OCI-LY3 (cell line): ENCODE measurements at regions not wholly inside any gene's neighbourhood (a gene's known extent, or its start where the extent isn't known, plus 50 kb on each side); places are given as distances from the start of the nearest gene placed in this dataset.

Experiments
- H2AFZ ChIP-seq: fragments of 200-600, 300-600 bp; shearing (Covaris generic); 2 replicates; pipeline ENCODE4 v1.6.0; 2014; ENCODE audit warnings: antibody characterized with exemption, low read depth, low read length
- H3K27ac ChIP-seq: fragments of 200-600, 300-600 bp; sonication (generic); 2 replicates; pipeline ENCODE4 v1.5.1; 2014; ENCODE audit warnings: mild to moderate bottlenecking, low read length, moderate library complexity, mixed read lengths
- H3K27me3 ChIP-seq: fragments of 200-600, 300-600 bp; sonication (generic); 2 replicates; pipeline ENCODE4 v1.6.1; 2014; ENCODE audit warnings: low read depth, low read length, mixed read lengths
- H3K36me3 ChIP-seq: fragments of 200-600, 300-600 bp; sonication (generic); replicated peaks from 2 replicates; pipeline ENCODE3; 2014; ENCODE audit warnings: low read depth, low read length, mixed read lengths
- H3K4me1 ChIP-seq: fragments of 300-600, 200-600 bp; sonication (generic); 2 replicates; pipeline ENCODE4 v1.6.1; 2014; ENCODE audit warnings: low read length, mixed read lengths
- H3K4me2 ChIP-seq: fragments of 200-600, 300-600 bp; sonication (generic); 2 replicates; pipeline ENCODE4 v1.6.1; 2014; ENCODE audit warnings: low read length, mixed read lengths
- H3K4me3 ChIP-seq: fragments of 300-600, 200-600 bp; sonication (generic); 2 replicates; pipeline ENCODE4 v1.5.1; 2014; ENCODE audit warnings: antibody characterized with exemption, mild to moderate bottlenecking, low read length, moderate library complexity
- H3K79me2 ChIP-seq: fragments of 300-600, 200-600 bp; shearing (Covaris generic); 2 replicates; pipeline ENCODE4 v1.6.1; 2014; ENCODE audit warnings: mild to moderate bottlenecking, low read length, mixed read lengths
- H3K9ac ChIP-seq: fragments of 300-600, 200-600 bp; shearing (Covaris generic); 2 replicates; pipeline ENCODE4 v1.6.0; 2014; ENCODE audit warnings: mild to moderate bottlenecking, low read length, moderate library complexity
- H3K9me3 ChIP-seq: fragments of 200-600, 300-600 bp; shearing (Covaris generic); 2 replicates; pipeline ENCODE4 v1.6.1; 2014; ENCODE audit warnings: low read length, mixed read lengths; ENCODE audit not compliant: insufficient read depth
- H4K20me1 ChIP-seq: fragments of 200-600, 300-600 bp; sonication (generic); 2 replicates; pipeline ENCODE4 v1.6.1; 2016; ENCODE audit warnings: low read length, mixed read lengths; ENCODE audit not compliant: insufficient read depth
- EZH2phosphoT487 ChIP-seq: fragments of 200-600 bp; shearing (Covaris generic); IDR thresholded peaks from 2 replicates; pipeline ENCODE4 v1.6.1; 2018; ENCODE audit warnings: antibody characterized with exemption, mixed run types, low read depth
- TF ChIP-seq, protein P1 (sequence below): fragments of 200-600, 300-600 bp; sonication (generic); IDR thresholded peaks from 2 replicates; pipeline ENCODE4 v1.5.1; 2014; ENCODE audit warnings: antibody characterized with exemption, low read length, low read depth

GRCh38 chr17:49914664-49915063 lies 54.3 kb upstream of the DLX4 start:
- no peaks in the 10 kb centered on the region for H3K9me3 ChIP-seq
- H3K9ac ChIP-seq, result no peak overlapping the region
- H3K4me1 ChIP-seq, result no peaks in the 10 kb centered on the region
- H3K4me2 ChIP-seq, result no peak overlapping the region
- H3K79me2 ChIP-seq, result no peaks in the 10 kb centered on the region
- no peak overlapping the region for H3K27ac ChIP-seq
- no peaks in the 10 kb centered on the region for H3K36me3 ChIP-seq
- H3K27me3 ChIP-seq, result peaks cover 30% of the 10 kb centered on the region
- no peak overlapping the region for H3K4me3 ChIP-seq
- H2AFZ ChIP-seq, result no peak overlapping the region
- TF ChIP-seq, protein P1, sequence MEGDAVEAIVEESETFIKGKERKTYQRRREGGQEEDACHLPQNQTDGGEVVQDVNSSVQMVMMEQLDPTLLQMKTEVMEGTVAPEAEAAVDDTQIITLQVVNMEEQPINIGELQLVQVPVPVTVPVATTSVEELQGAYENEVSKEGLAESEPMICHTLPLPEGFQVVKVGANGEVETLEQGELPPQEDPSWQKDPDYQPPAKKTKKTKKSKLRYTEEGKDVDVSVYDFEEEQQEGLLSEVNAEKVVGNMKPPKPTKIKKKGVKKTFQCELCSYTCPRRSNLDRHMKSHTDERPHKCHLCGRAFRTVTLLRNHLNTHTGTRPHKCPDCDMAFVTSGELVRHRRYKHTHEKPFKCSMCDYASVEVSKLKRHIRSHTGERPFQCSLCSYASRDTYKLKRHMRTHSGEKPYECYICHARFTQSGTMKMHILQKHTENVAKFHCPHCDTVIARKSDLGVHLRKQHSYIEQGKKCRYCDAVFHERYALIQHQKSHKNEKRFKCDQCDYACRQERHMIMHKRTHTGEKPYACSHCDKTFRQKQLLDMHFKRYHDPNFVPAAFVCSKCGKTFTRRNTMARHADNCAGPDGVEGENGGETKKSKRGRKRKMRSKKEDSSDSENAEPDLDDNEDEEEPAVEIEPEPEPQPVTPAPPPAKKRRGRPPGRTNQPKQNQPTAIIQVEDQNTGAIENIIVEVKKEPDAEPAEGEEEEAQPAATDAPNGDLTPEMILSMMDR, result no peak
- TF ChIP-seq EZH2phosphoT487, result no peak
- H4K20me1 ChIP-seq, result no peaks in the 10 kb centered on the region

DNA sequence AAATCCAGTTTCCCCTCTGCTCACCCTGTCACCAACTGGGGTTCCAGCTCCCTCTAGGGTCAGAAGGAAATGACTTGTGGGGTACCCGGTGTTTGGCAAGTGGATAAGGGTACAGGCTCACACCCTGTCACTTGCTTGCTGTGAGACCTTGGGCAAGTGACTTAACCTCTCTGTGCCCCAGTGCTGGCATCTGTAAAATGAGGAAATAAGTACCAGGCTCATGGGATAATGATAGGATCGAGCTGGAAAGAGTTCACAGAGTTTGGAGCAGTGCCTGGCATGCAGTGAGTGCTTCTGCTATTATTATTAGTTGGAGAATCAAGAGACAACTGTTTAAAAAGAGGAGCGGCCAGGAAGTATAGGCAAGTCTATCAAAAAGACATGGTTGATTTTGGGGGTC lies 53.7 kb upstream of the DLX4 start:
- Histone ChIP-seq H3K27me3 (peaks cover 30% of the 10 kb centered on the region), H4K20me1 (no peaks in the 10 kb centered on the region), H2AFZ (no peak overlapping the region), H3K27ac (no peak overlapping the region), H3K4me3 (no peak overlapping the region), H3K4me1 (no peaks in the 10 kb centered on the region), H3K9ac (no peak overlapping the region), H3K36me3 (no peaks in the 10 kb centered on the region), H3K4me2 (no peak overlapping the region), H3K9me3 (no peaks in the 10 kb centered on the region), H3K79me2 (no peaks in the 10 kb centered on the region)
- TF ChIP-seq EZH2phosphoT487, result no peak
- TF ChIP-seq, protein P1, result no peak

- Histone ChIP-seq H3K27ac (no peak overlapping the region), H3K79me2 (no peaks in the 10 kb centered on the region), H3K36me3 (no peaks in the 10 kb centered on the region), H3K4me1 (no peaks in the 10 kb centered on the region), H2AFZ (no peak overlapping the region), H3K4me2 (no peak overlapping the region), H4K20me1 (no peaks in the 10 kb centered on the region), H3K27me3 (peaks cover 30% of the 10 kb centered on the region), H3K9me3 (no peaks in the 10 kb centered on the region), H3K4me3 (no peak overlapping the region), H3K9ac (no peak overlapping the region)
- TF ChIP-seq, protein P1, result no peak
- no peak for TF ChIP-seq EZH2phosphoT487
Observed at GRCh38 chr17:49915670-49916069, 53.3 kb upstream of the DLX4 start.

- TF ChIP-seq, protein P1, result no peak
- TF ChIP-seq EZH2phosphoT487, result no peak
- no peaks in the 10 kb centered on the region for H3K79me2 ChIP-seq
- H3K27ac ChIP-seq, result no peak overlapping the region
- H3K9ac ChIP-seq, result no peak overlapping the region
- H3K4me3 ChIP-seq, result no peak overlapping the region
- no peaks in the 10 kb centered on the region for H3K4me1 ChIP-seq
- peaks cover 33% of the 10 kb centered on the region for H3K27me3 ChIP-seq
- no peak overlapping the region for H2AFZ ChIP-seq
- H3K36me3 ChIP-seq, result no peaks in the 10 kb centered on the region
- no peaks in the 10 kb centered on the region for H3K9me3 ChIP-seq
- H3K4me2 ChIP-seq, result no peak overlapping the region
- no peaks in the 10 kb centered on the region for H4K20me1 ChIP-seq
Observed at GRCh38 chr17:49916854-49917515, 52.0 kb upstream of the DLX4 start.
